ENCODE measurements at regions not wholly inside any gene's neighbourhood (a gene's known extent, or its start where the extent isn't known, plus 50 kb on each side); places are given as distances from the start of the nearest gene placed in this dataset.

GRCh38 chr2:5932556-5933469 lies 240.6 kb downstream of the SOX11 start:
- DNase-seq (ENCODE audit: low read depth, low spot score) (no peak), ATAC-seq (no peak)
- intact Hi-C loops (cut with micrococcal nuclease; ENCODE audit: unreplicated experiment) = no loop called here
- no peak overlapping the region for H3K27ac ChIP-seq (ENCODE audit: low read length)
- in situ Hi-C loops (cut with HindIII; ENCODE audit: low pct_unique_long_range_greater_than_20kb, low sequenced_read_pairs) = no loop called here
- ChIA-PET CTCF (no interaction called here), POLR2A (interaction anchor here (0.6 kb wide), 1 partner anchor 183 kb away, joined by 6 read pairs; no protein-coding TSS in a partner anchor)
- H3K4me1 ChIP-seq (ENCODE audit: control insufficient read depth, insufficient read depth, low read length) = no peaks in the 10 kb centered on the region
- H3K9me3 ChIP-seq (ENCODE audit: control insufficient read depth, insufficient read depth, low read depth, low read length) = no peaks in the 10 kb centered on the region
- H3K27me3 ChIP-seq (ENCODE audit: control insufficient read depth, insufficient read depth, low read length) = no peaks in the 10 kb centered on the region
- no TSS peak for BruUV-seq (replicated peaks)
- TF ChIP-seq CTCF (IDR thresholded peaks at IDR 0.05) (no peak), POLR2AphosphoS5 (IDR thresholded peaks at IDR 0.05; ENCODE audit: low read depth, low read length) (no peak)
- H3K36me3 ChIP-seq (ENCODE audit: control insufficient read depth, insufficient read depth, low read length) = no peaks in the 10 kb centered on the region
- H3K4me3 ChIP-seq (ENCODE audit: low read depth in 2 of 2, low read length in 2 of 2) = peak overlapping the region in 1 of 2 experiments; percentile 15; a peak in 1 of 4 replicates

GRCh38 chr2:5933669-5934068 lies 241.5 kb downstream of the SOX11 start:
- POLR2A ChIA-PET = no interaction called here
- no peak for DNase-seq (ENCODE audit: low read depth, low spot score)
- CTCF ChIA-PET = no interaction called here
- TF ChIP-seq POLR2AphosphoS5 (IDR thresholded peaks at IDR 0.05; ENCODE audit: low read depth, low read length) = no peak
- no peak for TF ChIP-seq TCF7L2 (IDR thresholded peaks at IDR 0.05; ENCODE audit: low read depth, low read length)
- TF ChIP-seq CTCF (IDR thresholded peaks at IDR 0.05) = no peak
- no peak for TF ChIP-seq REST (IDR thresholded peaks at IDR 0.05; ENCODE audit: insufficient read depth in 1 of 2, low read depth in 2 of 2, low read length in 1 of 2)
- H3K4me1 ChIP-seq (ENCODE audit: control insufficient read depth, insufficient read depth, low read length) = no peaks in the 10 kb centered on the region
- no peak overlapping the region for H3K27ac ChIP-seq (ENCODE audit: low read length)
- no peaks in the 10 kb centered on the region for H3K9me3 ChIP-seq (ENCODE audit: control insufficient read depth, insufficient read depth, low read depth, low read length)
- no peaks in the 10 kb centered on the region for H3K36me3 ChIP-seq (ENCODE audit: control insufficient read depth, insufficient read depth, low read length)
- no peak for ATAC-seq
- intact Hi-C loops (cut with micrococcal nuclease; ENCODE audit: unreplicated experiment) = no loop called here
- BruUV-seq (replicated peaks) = no TSS peak
- H3K4me3 ChIP-seq (ENCODE audit: low read depth in 2 of 2, low read length in 2 of 2) = no peak overlapping the region
- in situ Hi-C loops (cut with HindIII; ENCODE audit: low pct_unique_long_range_greater_than_20kb, low sequenced_read_pairs) = no loop called here
- H3K27me3 ChIP-seq (ENCODE audit: control insufficient read depth, insufficient read depth, low read length) = no peaks in the 10 kb centered on the region
